Astrocyte of the cerebellum (primary cell): ENCODE measurements at regions not wholly inside any gene's neighbourhood (a gene's known extent, or its start where the extent isn't known, plus 50 kb on each side); places are given as distances from the start of the nearest gene placed in this dataset.

Experiments used
- DNase-seq: peaks from one replicate; pipeline ENCODE4 v3.0.0-alpha.2; 2011; ENCODE audit warnings: low read depth
- H3K4me3 ChIP-seq: 2 replicates; pipeline ENCODE4 v1.5.1; 2011; ENCODE audit warnings: mild to moderate bottlenecking, low read depth, low read length, moderate library complexity
- CTCF ChIP-seq: IDR thresholded peaks from 2 replicates; pipeline ENCODE4 v1.5.1; 2012; ENCODE audit warnings: low read length, low read depth, moderate library complexity, mild to moderate bottlenecking; ENCODE audit errors: missing control alignments
- in situ Hi-C: cut with HindIII; loops from 2 replicates; pipeline ENCODE4 v1.10.0; 2017; ENCODE audit warnings: low sequenced_read_pairs

- no peak for TF ChIP-seq CTCF
- in situ Hi-C loops, result no loop called here
- H3K4me3 ChIP-seq, result no peak overlapping the region
- peak; percentile 12 for DNase-seq
These were observed 116.2 kb upstream of the STMND1 start for GRCh38 chr6:16985513-16986284.

GRCh38 chr6:16982807-16983206 is 119.0 kb upstream of the STMND1 start:
- DNase-seq, result peak; percentile 96
- H3K4me3 ChIP-seq, result no peak overlapping the region
- in situ Hi-C loops, result no loop called here
- TF ChIP-seq CTCF, result no peak

GRCh38 chr6:16979677-16980370 is 122.0 kb upstream of the STMND1 start:
- no peak overlapping the region for H3K4me3 ChIP-seq
- no peak for DNase-seq
- in situ Hi-C loops, result no loop called here
- no peak for TF ChIP-seq CTCF

- no peak overlapping the region for H3K4me3 ChIP-seq
- in situ Hi-C loops, result no loop called here
- no peak for TF ChIP-seq CTCF
- DNase-seq, result no peak
These were observed 123.2 kb upstream of the STMND1 start for GRCh38 chr6:16978686-16979085.

GRCh38 chr6:16976385-16977183 is 125.3 kb upstream of the STMND1 start:
- in situ Hi-C loops, result no loop called here
- no peak overlapping the region for H3K4me3 ChIP-seq
- no peak for DNase-seq
- TF ChIP-seq CTCF, result no peak

- in situ Hi-C loops, result no loop called here
- no peak for DNase-seq
- no peak overlapping the region for H3K4me3 ChIP-seq
- TF ChIP-seq CTCF, result no peak
These were observed 127.0 kb upstream of the STMND1 start for GRCh38 chr6:16974704-16975359.
